ENCODE measurements at regions not wholly inside any gene's neighbourhood (a gene's known extent, or its start where the extent isn't known, plus 50 kb on each side); places are given as distances from the start of the nearest gene placed in this dataset.

GRCh38 chr13:89827552-89827951 is 1519.9 kb upstream of the MIR17HG start:
- TF ChIP-seq CTCF (IDR thresholded peaks at IDR 0.05) (no peak), EZH2 (IDR thresholded peaks at IDR 0.05) (no peak), EZH2phosphoT487 (IDR thresholded peaks at IDR 0.05) (no peak)

Data from neural progenitor cell (in vitro differentiated cells).